ENCODE measurements at regions not wholly inside any gene's neighbourhood (a gene's known extent, or its start where the extent isn't known, plus 50 kb on each side); places are given as distances from the start of the nearest gene placed in this dataset.

GRCh38 chr2:217711188-217711587 is 291.6 kb downstream of the TNS1 start:
- Mint-ChIP-seq H3K27ac (no peak overlapping the region), H3K9me3 (no peaks in the 10 kb centered on the region), H3K4me1 (ENCODE audit: low read depth in 2 of 2) (no peaks in the 10 kb centered on the region), H3K4me3 (no peak overlapping the region), H3K36me3 (no peaks in the 10 kb centered on the region), H3K27me3 (peaks cover 8 to 15% of the 10 kb centered on the region in 2 donors)
- no peak for DNase-seq (ENCODE audit: low spot score)
- ATAC-seq, result no peak

- Mint-ChIP-seq H3K27me3 (peaks cover 3 to 15% of the 10 kb centered on the region in 2 donors), H3K4me1 (ENCODE audit: low read depth in 2 of 2) (no peaks in the 10 kb centered on the region), H3K36me3 (no peaks in the 10 kb centered on the region), H3K27ac (no peak overlapping the region), H3K9me3 (no peaks in the 10 kb centered on the region), H3K4me3 (no peak overlapping the region)
- no peak for ATAC-seq
- no peak for DNase-seq (ENCODE audit: low spot score)
These were observed 292.5 kb downstream of the TNS1 start for GRCh38 chr2:217710211-217710765.

GRCh38 chr2:217709478-217710210 is 293.2 kb downstream of the TNS1 start:
- DNase-seq (ENCODE audit: low spot score), result no peak
- no peak overlapping the region for H3K27ac Mint-ChIP-seq
- H3K36me3 Mint-ChIP-seq, result no peaks in the 10 kb centered on the region
- H3K9me3 Mint-ChIP-seq, result no peaks in the 10 kb centered on the region
- H3K27me3 Mint-ChIP-seq, result peaks cover 2 to 15% of the 10 kb centered on the region in 2 donors
- H3K4me1 Mint-ChIP-seq (ENCODE audit: low read depth in 2 of 2), result no peaks in the 10 kb centered on the region
- no peak for ATAC-seq
- no peak overlapping the region for H3K4me3 Mint-ChIP-seq

- H3K27ac Mint-ChIP-seq, result no peak overlapping the region
- ATAC-seq, result no peak
- no peaks in the 10 kb centered on the region for H3K36me3 Mint-ChIP-seq
- H3K27me3 Mint-ChIP-seq, result peaks cover 0 to 15% of the 10 kb centered on the region in 2 donors
- H3K4me1 Mint-ChIP-seq (ENCODE audit: low read depth in 2 of 2), result no peaks in the 10 kb centered on the region
- H3K9me3 Mint-ChIP-seq, result no peaks in the 10 kb centered on the region
- DNase-seq (ENCODE audit: low spot score), result no peak
- no peak overlapping the region for H3K4me3 Mint-ChIP-seq
These were observed 295.6 kb downstream of the TNS1 start for GRCh38 chr2:217707131-217707611.

- DNase-seq (ENCODE audit: low spot score) (no peak), ATAC-seq (no peak)
- Mint-ChIP-seq H3K36me3 (no peaks in the 10 kb centered on the region), H3K9me3 (no peaks in the 10 kb centered on the region), H3K4me1 (ENCODE audit: low read depth in 2 of 2) (no peaks in the 10 kb centered on the region), H3K27ac (no peak overlapping the region), H3K4me3 (no peak overlapping the region), H3K27me3 (peaks cover 0 to 15% of the 10 kb centered on the region in 2 donors)
These were observed 296.3 kb downstream of the TNS1 start for GRCh38 chr2:217706513-217706912.

GRCh38 chr2:217706095-217706494 is 296.7 kb downstream of the TNS1 start:
- DNase-seq (ENCODE audit: low spot score), result no peak
- no peak for ATAC-seq
- Mint-ChIP-seq H3K36me3 (no peaks in the 10 kb centered on the region), H3K27me3 (peaks cover 0 to 15% of the 10 kb centered on the region in 2 donors), H3K4me3 (no peak overlapping the region), H3K9me3 (no peaks in the 10 kb centered on the region), H3K27ac (no peak overlapping the region), H3K4me1 (ENCODE audit: low read depth in 2 of 2) (no peaks in the 10 kb centered on the region)

- Mint-ChIP-seq H3K27me3 (peaks cover 0 to 11% of the 10 kb centered on the region in 2 donors), H3K4me3 (no peak overlapping the region), H3K36me3 (no peaks in the 10 kb centered on the region), H3K9me3 (no peaks in the 10 kb centered on the region), H3K27ac (no peak overlapping the region), H3K4me1 (ENCODE audit: low read depth in 2 of 2) (no peaks in the 10 kb centered on the region)
- no peak for DNase-seq (ENCODE audit: low spot score)
- no peak for ATAC-seq
These were observed 297.3 kb downstream of the TNS1 start for GRCh38 chr2:217705461-217705860.

GRCh38 chr2:217703999-217704398 is 298.8 kb downstream of the TNS1 start:
- Mint-ChIP-seq H3K4me3 (no peak overlapping the region), H3K27ac (no peak overlapping the region), H3K9me3 (no peaks in the 10 kb centered on the region), H3K36me3 (no peaks in the 10 kb centered on the region), H3K4me1 (ENCODE audit: low read depth in 2 of 2) (no peaks in the 10 kb centered on the region), H3K27me3 (peaks cover 5 to 11% of the 10 kb centered on the region in 2 donors)
- DNase-seq (ENCODE audit: low spot score), result no peak
- no peak for ATAC-seq

GRCh38 chr2:217703102-217703501 is 299.7 kb downstream of the TNS1 start:
- Mint-ChIP-seq H3K4me1 (ENCODE audit: low read depth in 2 of 2) (no peaks in the 10 kb centered on the region), H3K9me3 (no peaks in the 10 kb centered on the region), H3K4me3 (no peak overlapping the region), H3K36me3 (no peaks in the 10 kb centered on the region), H3K27ac (no peak overlapping the region), H3K27me3 (peaks cover 5 to 11% of the 10 kb centered on the region in 2 donors)
- DNase-seq (ENCODE audit: low spot score), result no peak
- ATAC-seq, result no peak

GRCh38 chr2:217701622-217702021 is 301.2 kb downstream of the TNS1 start:
- no peak overlapping the region for H3K4me3 Mint-ChIP-seq
- ATAC-seq, result no peak
- H3K27ac Mint-ChIP-seq, result no peak overlapping the region
- no peaks in the 10 kb centered on the region for H3K4me1 Mint-ChIP-seq (ENCODE audit: low read depth in 2 of 2)
- DNase-seq (ENCODE audit: low spot score), result no peak
- peaks cover 5 to 6% of the 10 kb centered on the region in 2 donors for H3K27me3 Mint-ChIP-seq
- H3K36me3 Mint-ChIP-seq, result no peaks in the 10 kb centered on the region
- H3K9me3 Mint-ChIP-seq, result no peaks in the 10 kb centered on the region

- ATAC-seq (no peak), DNase-seq (ENCODE audit: low spot score) (no peak)
- peaks cover 0 to 9% of the 10 kb centered on the region in 2 donors for H3K4me1 Mint-ChIP-seq (ENCODE audit: low read depth in 2 of 2)
- H3K9me3 Mint-ChIP-seq, result no peaks in the 10 kb centered on the region
- H3K36me3 Mint-ChIP-seq, result no peaks in the 10 kb centered on the region
- peaks cover 5 to 6% of the 10 kb centered on the region in 2 donors for H3K27me3 Mint-ChIP-seq
- no peak overlapping the region for H3K27ac Mint-ChIP-seq
- H3K4me3 Mint-ChIP-seq, result no peak overlapping the region
These were observed 304.1 kb downstream of the TNS1 start for GRCh38 chr2:217698691-217699090.

GRCh38 chr2:217695033-217695520 is 307.7 kb downstream of the TNS1 start:
- DNase-seq (ENCODE audit: low spot score) (no peak), ATAC-seq (peak in 1 of 2 donors; percentile 17)
- Mint-ChIP-seq H3K27ac (no peak overlapping the region), H3K4me3 (no peak overlapping the region), H3K27me3 (peaks cover 5 to 6% of the 10 kb centered on the region in 2 donors), H3K4me1 (ENCODE audit: low read depth in 2 of 2) (peaks cover 0 to 9% of the 10 kb centered on the region in 2 donors), H3K36me3 (no peaks in the 10 kb centered on the region), H3K9me3 (no peaks in the 10 kb centered on the region)

- no peak overlapping the region for H3K27ac Mint-ChIP-seq
- H3K27me3 Mint-ChIP-seq, result peaks cover 1% of the 10 kb centered on the region in 2 donors
- DNase-seq (ENCODE audit: low spot score), result no peak
- H3K36me3 Mint-ChIP-seq, result no peaks in the 10 kb centered on the region
- no peak for ATAC-seq
- peaks cover 0 to 9% of the 10 kb centered on the region in 2 donors for H3K4me1 Mint-ChIP-seq (ENCODE audit: low read depth in 2 of 2)
- no peaks in the 10 kb centered on the region for H3K9me3 Mint-ChIP-seq
- no peak overlapping the region for H3K4me3 Mint-ChIP-seq
These were observed 308.5 kb downstream of the TNS1 start for GRCh38 chr2:217694291-217694690.

GRCh38 chr2:217693363-217693762 is 309.4 kb downstream of the TNS1 start:
- no peak for DNase-seq (ENCODE audit: low spot score)
- Mint-ChIP-seq H3K4me3 (no peak overlapping the region), H3K9me3 (no peaks in the 10 kb centered on the region), H3K36me3 (no peaks in the 10 kb centered on the region), H3K4me1 (ENCODE audit: low read depth in 2 of 2) (peaks cover 0 to 9% of the 10 kb centered on the region in 2 donors), H3K27ac (no peak overlapping the region), H3K27me3 (no peaks in the 10 kb centered on the region)
- ATAC-seq, result no peak
